ENCODE measurements at regions not wholly inside any gene's neighbourhood (a gene's known extent, or its start where the extent isn't known, plus 50 kb on each side); places are given as distances from the start of the nearest gene placed in this dataset.

DNA sequence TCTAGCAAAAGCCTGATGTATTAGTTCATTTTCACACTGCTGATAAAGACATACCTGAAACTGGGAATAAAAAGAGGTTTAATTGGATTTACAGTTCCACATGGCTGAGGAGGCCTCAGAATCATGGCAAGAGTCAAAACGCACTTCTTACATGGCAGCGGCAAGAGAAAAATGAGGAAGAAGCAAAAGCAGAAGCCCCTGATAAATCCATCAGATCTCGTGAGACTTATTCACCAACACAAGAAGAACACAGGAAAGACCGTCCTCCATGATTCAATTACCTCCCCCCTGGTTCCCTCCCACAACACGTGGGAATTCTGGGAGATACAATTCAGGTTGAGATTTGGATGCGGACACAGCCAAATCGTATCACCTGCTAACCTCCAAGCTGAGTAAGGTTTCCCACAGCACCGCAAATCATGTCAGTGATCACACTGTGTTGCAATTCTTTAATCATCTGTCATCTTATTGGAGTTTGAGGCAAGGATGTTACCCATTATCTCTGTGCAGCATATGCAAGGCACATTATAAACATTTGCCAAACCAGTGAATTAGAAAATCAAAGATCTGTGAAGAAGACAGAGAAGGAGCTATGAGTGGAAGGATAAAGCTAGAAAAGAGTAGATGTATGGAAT is 128.5 kb downstream of the ZNF281 start:
- intact Hi-C loops (cut with micrococcal nuclease), result no loop called here
- Mint-ChIP-seq H3K9me3 (ENCODE audit: unreplicated experiment) (peaks cover 13% of the 10 kb centered on the region), H3K27me3 (ENCODE audit: insufficient read depth, unreplicated experiment) (no peaks in the 10 kb centered on the region), H3K36me3 (ENCODE audit: insufficient read depth, unreplicated experiment) (no peaks in the 10 kb centered on the region), H3K4me3 (ENCODE audit: unreplicated experiment) (no peak overlapping the region), H3K27ac (ENCODE audit: low read depth, unreplicated experiment) (no peak overlapping the region), H3K4me1 (ENCODE audit: insufficient read depth, unreplicated experiment) (peaks cover 7% of the 10 kb centered on the region)
- ChIA-PET POLR2A (interaction anchor here (0.7 kb wide), 1 partner anchor 10 kb away, joined by 3 read pairs; no protein-coding TSS in a partner anchor), CTCF (interaction anchor here (0.5 to 4.1 kb wide), 12 partner anchors 8 to 571 kb away, joined by 3 to 26 read pairs (median 4); no protein-coding TSS in a partner anchor)
- TF ChIP-seq CTCF (IDR thresholded peaks at IDR 0.05; ENCODE audit: unreplicated experiment), result no peak
- no TSS peak for BruUV-seq (replicated peaks)
- no peak for DNase-seq (ENCODE audit: unreplicated experiment)

GRCh38 chr1:200279810-200280411 is 129.9 kb downstream of the ZNF281 start:
- Mint-ChIP-seq H3K36me3 (ENCODE audit: insufficient read depth, unreplicated experiment) (no peaks in the 10 kb centered on the region), H3K4me1 (ENCODE audit: insufficient read depth, unreplicated experiment) (peaks cover 7% of the 10 kb centered on the region), H3K4me3 (ENCODE audit: unreplicated experiment) (no peak overlapping the region), H3K27ac (ENCODE audit: low read depth, unreplicated experiment) (no peak overlapping the region), H3K9me3 (ENCODE audit: unreplicated experiment) (peaks cover 6% of the 10 kb centered on the region), H3K27me3 (ENCODE audit: insufficient read depth, unreplicated experiment) (no peaks in the 10 kb centered on the region)
- TF ChIP-seq CTCF (IDR thresholded peaks at IDR 0.05; ENCODE audit: unreplicated experiment), result peak; percentile 88
- ChIA-PET CTCF (interaction anchor here (0.6 to 4.1 kb wide), 41 partner anchors 9 to 682 kb away, joined by 3 to 43 read pairs (median 4); no protein-coding TSS in a partner anchor), POLR2A (interaction anchor here (0.6 kb wide), 1 partner anchor 209 kb away, joined by 3 read pairs; no protein-coding TSS in a partner anchor)
- intact Hi-C loops (cut with micrococcal nuclease), result loop anchor here (1.0 kb wide), 2 partner anchors 208 to 230 kb away; no protein-coding TSS in a partner anchor
- DNase-seq (ENCODE audit: unreplicated experiment), result peak; percentile 89
- no TSS peak for BruUV-seq (replicated peaks)

- no TSS peak for BruUV-seq (replicated peaks)
- TF ChIP-seq CTCF (IDR thresholded peaks at IDR 0.05; ENCODE audit: unreplicated experiment), result no peak
- Mint-ChIP-seq H3K4me3 (ENCODE audit: unreplicated experiment) (no peak overlapping the region), H3K27me3 (ENCODE audit: insufficient read depth, unreplicated experiment) (no peaks in the 10 kb centered on the region), H3K36me3 (ENCODE audit: insufficient read depth, unreplicated experiment) (no peaks in the 10 kb centered on the region), H3K9me3 (ENCODE audit: unreplicated experiment) (no peaks in the 10 kb centered on the region), H3K27ac (ENCODE audit: low read depth, unreplicated experiment) (no peak overlapping the region), H3K4me1 (ENCODE audit: insufficient read depth, unreplicated experiment) (peaks cover 7% of the 10 kb centered on the region)
- DNase-seq (ENCODE audit: unreplicated experiment), result no peak
- CTCF ChIA-PET, result interaction anchor here (0.6 to 4.6 kb wide), 25 partner anchors 8 to 685 kb away, joined by 3 to 29 read pairs (median 5); no protein-coding TSS in a partner anchor
- POLR2A ChIA-PET, result interaction anchor here (0.7 to 1.3 kb wide), 9 partner anchors 11 to 591 kb away, joined by 3 to 9 read pairs (median 4); no protein-coding TSS in a partner anchor
- intact Hi-C loops (cut with micrococcal nuclease), result loop anchor here (1.0 kb wide), 2 partner anchors 137 to 592 kb away; no protein-coding TSS in a partner anchor
These were observed 133.9 kb downstream of the ZNF281 start for GRCh38 chr1:200275816-200276453.

DNA sequence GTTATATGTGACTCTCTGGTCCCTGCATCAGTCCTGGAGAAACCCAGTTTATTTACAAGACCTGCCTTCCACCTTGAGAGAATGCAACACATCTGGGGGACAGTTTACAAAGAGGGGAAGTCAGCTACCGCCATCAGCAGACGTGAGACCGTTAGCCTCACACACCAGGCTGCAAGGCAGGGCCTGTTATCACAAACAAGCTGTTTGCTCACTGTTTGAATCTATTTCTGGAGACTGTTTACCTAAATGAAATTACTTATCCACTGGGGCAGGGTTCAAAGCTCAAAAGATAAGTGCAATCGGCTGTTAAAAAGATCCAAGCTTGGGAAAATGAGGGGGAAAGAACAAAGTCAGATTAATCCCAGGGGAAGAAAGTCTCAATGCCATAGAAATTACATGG is 134.4 kb downstream of the ZNF281 start:
- no peaks in the 10 kb centered on the region for H3K9me3 Mint-ChIP-seq (ENCODE audit: unreplicated experiment)
- no peak overlapping the region for H3K27ac Mint-ChIP-seq (ENCODE audit: low read depth, unreplicated experiment)
- H3K4me1 Mint-ChIP-seq (ENCODE audit: insufficient read depth, unreplicated experiment), result peaks cover 7% of the 10 kb centered on the region
- CTCF ChIA-PET, result interaction anchor here (0.9 to 4.6 kb wide), 13 partner anchors 8 to 592 kb away, joined by 3 to 29 read pairs (median 5); no protein-coding TSS in a partner anchor
- H3K27me3 Mint-ChIP-seq (ENCODE audit: insufficient read depth, unreplicated experiment), result no peaks in the 10 kb centered on the region
- H3K36me3 Mint-ChIP-seq (ENCODE audit: insufficient read depth, unreplicated experiment), result no peaks in the 10 kb centered on the region
- H3K4me3 Mint-ChIP-seq (ENCODE audit: unreplicated experiment), result no peak overlapping the region
- TF ChIP-seq CTCF (IDR thresholded peaks at IDR 0.05; ENCODE audit: unreplicated experiment), result no peak
- BruUV-seq (replicated peaks), result no TSS peak
- intact Hi-C loops (cut with micrococcal nuclease), result no loop called here
- no peak for DNase-seq (ENCODE audit: unreplicated experiment)
- POLR2A ChIA-PET, result interaction anchor here (0.7 to 1.3 kb wide), 4 partner anchors 10 to 413 kb away, joined by 3 to 6 read pairs (median 4); no protein-coding TSS in a partner anchor

All from MCF 10A (cell line).